ENCODE measurements at regions not wholly inside any gene's neighbourhood (a gene's known extent, or its start where the extent isn't known, plus 50 kb on each side); places are given as distances from the start of the nearest gene placed in this dataset.
A peak's percentile ranks its signal among the peaks of the same experiment; 100 is the strongest.

GRCh38 chr7:136400877-136401276 lies 423.7 kb upstream of the MTPN start:
- no peaks in the 10 kb centered on the region for H3K27me3 ChIP-seq (ENCODE audit: insufficient read depth, low read length)
- no peak overlapping the region for H2AFZ ChIP-seq (ENCODE audit: low read length)
- no peaks in the 10 kb centered on the region for H3K79me2 ChIP-seq (ENCODE audit: insufficient read depth, low read length)
- H3K27ac ChIP-seq (ENCODE audit: low read depth, low read length, poor library complexity, severe bottlenecking): no peak overlapping the region
- H3K4me1 ChIP-seq (ENCODE audit: insufficient read depth, low read length, severe bottlenecking): peaks cover under 1% of the 10 kb centered on the region
- no peak overlapping the region for H3K4me2 ChIP-seq (ENCODE audit: low read length)
- no peaks in the 10 kb centered on the region for H3K9me2 ChIP-seq (ENCODE audit: low read depth, low read length)
- no peaks in the 10 kb centered on the region for H3F3A ChIP-seq (ENCODE audit: insufficient read depth, low read length)
- no peaks in the 10 kb centered on the region for H3K9me3 ChIP-seq (ENCODE audit: low read length)
- no peaks in the 10 kb centered on the region for H4K20me1 ChIP-seq (ENCODE audit: insufficient read depth, low read length)
- no peak overlapping the region for H3K4me3 ChIP-seq (ENCODE audit: low read depth, low read length, poor library complexity, severe bottlenecking)
- no peaks in the 10 kb centered on the region for H3K36me3 ChIP-seq (ENCODE audit: insufficient read depth, low read length)
- no peak overlapping the region for H3K9ac ChIP-seq (ENCODE audit: low read length)
- TF ChIP-seq, protein P1, sequence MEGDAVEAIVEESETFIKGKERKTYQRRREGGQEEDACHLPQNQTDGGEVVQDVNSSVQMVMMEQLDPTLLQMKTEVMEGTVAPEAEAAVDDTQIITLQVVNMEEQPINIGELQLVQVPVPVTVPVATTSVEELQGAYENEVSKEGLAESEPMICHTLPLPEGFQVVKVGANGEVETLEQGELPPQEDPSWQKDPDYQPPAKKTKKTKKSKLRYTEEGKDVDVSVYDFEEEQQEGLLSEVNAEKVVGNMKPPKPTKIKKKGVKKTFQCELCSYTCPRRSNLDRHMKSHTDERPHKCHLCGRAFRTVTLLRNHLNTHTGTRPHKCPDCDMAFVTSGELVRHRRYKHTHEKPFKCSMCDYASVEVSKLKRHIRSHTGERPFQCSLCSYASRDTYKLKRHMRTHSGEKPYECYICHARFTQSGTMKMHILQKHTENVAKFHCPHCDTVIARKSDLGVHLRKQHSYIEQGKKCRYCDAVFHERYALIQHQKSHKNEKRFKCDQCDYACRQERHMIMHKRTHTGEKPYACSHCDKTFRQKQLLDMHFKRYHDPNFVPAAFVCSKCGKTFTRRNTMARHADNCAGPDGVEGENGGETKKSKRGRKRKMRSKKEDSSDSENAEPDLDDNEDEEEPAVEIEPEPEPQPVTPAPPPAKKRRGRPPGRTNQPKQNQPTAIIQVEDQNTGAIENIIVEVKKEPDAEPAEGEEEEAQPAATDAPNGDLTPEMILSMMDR (IDR thresholded peaks at IDR 0.05; ENCODE audit: low read length): no peak
- TF ChIP-seq EZH2 (IDR thresholded peaks at IDR 0.05; ENCODE audit: borderline replicate concordance, low read length): no peak

GRCh38 chr7:136399385-136399784 lies 422.2 kb upstream of the MTPN start:
- Histone ChIP-seq H3K4me3 (ENCODE audit: low read depth, low read length, poor library complexity, severe bottlenecking) (no peak overlapping the region), H3K9me2 (ENCODE audit: low read depth, low read length) (no peaks in the 10 kb centered on the region), H4K20me1 (ENCODE audit: insufficient read depth, low read length) (no peaks in the 10 kb centered on the region), H3K36me3 (ENCODE audit: insufficient read depth, low read length) (no peaks in the 10 kb centered on the region), H3K27me3 (ENCODE audit: insufficient read depth, low read length) (no peaks in the 10 kb centered on the region), H3K4me1 (ENCODE audit: insufficient read depth, low read length, severe bottlenecking) (no peaks in the 10 kb centered on the region), H3K79me2 (ENCODE audit: insufficient read depth, low read length) (no peaks in the 10 kb centered on the region), H2AFZ (ENCODE audit: low read length) (no peak overlapping the region), H3K4me2 (ENCODE audit: low read length) (no peak overlapping the region), H3K9me3 (ENCODE audit: low read length) (no peaks in the 10 kb centered on the region), H3K9ac (ENCODE audit: low read length) (no peak overlapping the region), H3F3A (ENCODE audit: insufficient read depth, low read length) (no peaks in the 10 kb centered on the region), H3K27ac (ENCODE audit: low read depth, low read length, poor library complexity, severe bottlenecking) (no peak overlapping the region)
- TF ChIP-seq, protein P1 (IDR thresholded peaks at IDR 0.05; ENCODE audit: low read length): no peak
- TF ChIP-seq EZH2 (IDR thresholded peaks at IDR 0.05; ENCODE audit: borderline replicate concordance, low read length): no peak

DNA sequence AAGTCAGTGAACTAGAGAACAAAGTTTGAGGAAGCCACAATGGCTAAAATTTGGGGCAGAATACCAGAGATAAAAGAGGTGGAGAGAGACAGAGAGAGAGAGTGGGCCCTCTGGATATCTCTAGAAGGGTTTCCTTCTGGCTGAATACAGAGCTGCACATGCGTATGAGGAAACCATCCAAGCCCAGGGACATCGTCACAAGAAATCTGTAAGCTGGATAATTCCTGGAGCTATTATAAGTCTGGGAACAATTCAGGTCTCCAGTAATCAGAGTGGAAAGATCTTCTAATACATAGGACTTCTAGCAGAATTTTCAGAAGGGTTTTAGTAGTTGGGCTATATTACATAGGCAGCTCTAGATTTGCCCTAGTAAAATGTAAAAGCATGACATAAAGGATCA lies 415.7 kb upstream of the MTPN start:
- Histone ChIP-seq H4K20me1 (ENCODE audit: insufficient read depth, low read length) (no peaks in the 10 kb centered on the region), H3K4me1 (ENCODE audit: insufficient read depth, low read length, severe bottlenecking) (peaks cover 10% of the 10 kb centered on the region), H3K27ac (ENCODE audit: low read depth, low read length, poor library complexity, severe bottlenecking) (no peak overlapping the region), H3F3A (ENCODE audit: insufficient read depth, low read length) (no peaks in the 10 kb centered on the region), H3K9ac (ENCODE audit: low read length) (no peak overlapping the region), H3K79me2 (ENCODE audit: insufficient read depth, low read length) (no peaks in the 10 kb centered on the region), H2AFZ (ENCODE audit: low read length) (peak overlapping the region; percentile 67; the same call in 1 of the 2 replicates), H3K4me2 (ENCODE audit: low read length) (no peak overlapping the region), H3K36me3 (ENCODE audit: insufficient read depth, low read length) (no peaks in the 10 kb centered on the region), H3K27me3 (ENCODE audit: insufficient read depth, low read length) (no peaks in the 10 kb centered on the region), H3K9me3 (ENCODE audit: low read length) (no peaks in the 10 kb centered on the region), H3K9me2 (ENCODE audit: low read depth, low read length) (no peaks in the 10 kb centered on the region), H3K4me3 (ENCODE audit: low read depth, low read length, poor library complexity, severe bottlenecking) (no peak overlapping the region)
- TF ChIP-seq, protein P1 (IDR thresholded peaks at IDR 0.05; ENCODE audit: low read length): no peak
- TF ChIP-seq EZH2 (IDR thresholded peaks at IDR 0.05; ENCODE audit: borderline replicate concordance, low read length): no peak

Measured in OCI-LY1 (cell line).